Thyroid gland (tissue), 4 donors: ENCODE measurements at regions not wholly inside any gene's neighbourhood (a gene's known extent, or its start where the extent isn't known, plus 50 kb on each side); places are given as distances from the start of the nearest gene placed in this dataset.
"Not testable (repeated sequence)": the region's sequence is repeated elsewhere in the genome, so short reads cannot be mapped to it uniquely, and the experiment has no call there.

Source experiments
- POLR2A ChIP-seq, 2 donors: fragments of 450-650 bp; IDR thresholded peaks; one replicate each; pipeline ENCODE4 v1.6.1; 2017; ENCODE audit warnings: antibody characterized with exemption in 2 of 2, mild to moderate bottlenecking in 2 of 2, moderate library complexity in 1 of 2
- TF ChIP-seq, protein P1 (sequence below), 6 experiments: fragments of 200-600 bp in 3 of 6; fragments of 450-650 bp in 3 of 6; sonication (generic) in 3 of 6; IDR thresholded peaks; one replicate each; pipeline ENCODE4 v1.5.1; 2016 to 2019; ENCODE audit warnings: antibody characterized with exemption in 6 of 6, mild to moderate bottlenecking in 2 of 6, inconsistent platforms in 1 of 6, moderate library complexity in 1 of 6

DNA sequence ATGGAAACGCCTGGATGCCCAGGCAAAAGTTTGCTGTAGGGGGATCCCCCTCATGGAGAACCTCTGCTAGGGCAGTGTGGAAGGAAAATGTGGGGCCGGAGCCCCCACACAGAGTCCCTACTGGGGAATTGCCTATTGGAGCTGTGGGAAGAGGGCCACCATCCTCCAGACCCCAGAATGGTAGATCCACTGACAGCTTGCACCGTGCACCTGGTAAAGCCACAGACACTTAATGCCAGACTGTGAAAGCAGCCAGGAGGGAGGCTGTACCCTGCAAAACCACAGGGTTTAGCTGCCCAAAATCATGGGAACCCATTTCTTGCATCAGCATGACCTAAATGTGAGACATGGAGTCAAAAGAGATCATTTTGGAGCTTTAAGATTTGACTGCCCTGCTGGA lies 302.0 kb upstream of the ST8SIA4 start:
- TF ChIP-seq, protein P1, sequence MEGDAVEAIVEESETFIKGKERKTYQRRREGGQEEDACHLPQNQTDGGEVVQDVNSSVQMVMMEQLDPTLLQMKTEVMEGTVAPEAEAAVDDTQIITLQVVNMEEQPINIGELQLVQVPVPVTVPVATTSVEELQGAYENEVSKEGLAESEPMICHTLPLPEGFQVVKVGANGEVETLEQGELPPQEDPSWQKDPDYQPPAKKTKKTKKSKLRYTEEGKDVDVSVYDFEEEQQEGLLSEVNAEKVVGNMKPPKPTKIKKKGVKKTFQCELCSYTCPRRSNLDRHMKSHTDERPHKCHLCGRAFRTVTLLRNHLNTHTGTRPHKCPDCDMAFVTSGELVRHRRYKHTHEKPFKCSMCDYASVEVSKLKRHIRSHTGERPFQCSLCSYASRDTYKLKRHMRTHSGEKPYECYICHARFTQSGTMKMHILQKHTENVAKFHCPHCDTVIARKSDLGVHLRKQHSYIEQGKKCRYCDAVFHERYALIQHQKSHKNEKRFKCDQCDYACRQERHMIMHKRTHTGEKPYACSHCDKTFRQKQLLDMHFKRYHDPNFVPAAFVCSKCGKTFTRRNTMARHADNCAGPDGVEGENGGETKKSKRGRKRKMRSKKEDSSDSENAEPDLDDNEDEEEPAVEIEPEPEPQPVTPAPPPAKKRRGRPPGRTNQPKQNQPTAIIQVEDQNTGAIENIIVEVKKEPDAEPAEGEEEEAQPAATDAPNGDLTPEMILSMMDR (IDR thresholded peaks at IDR 0.05): not testable (repeated sequence)
- not testable (repeated sequence) for TF ChIP-seq POLR2A (IDR thresholded peaks at IDR 0.05)
